ENCODE measurements at regions not wholly inside any gene's neighbourhood (a gene's known extent, or its start where the extent isn't known, plus 50 kb on each side); places are given as distances from the start of the nearest gene placed in this dataset.

GRCh38 chr20:63085151-63085861 lies 78.5 kb upstream of the BHLHE23 start:
- DNase-seq = no peak

DNA sequence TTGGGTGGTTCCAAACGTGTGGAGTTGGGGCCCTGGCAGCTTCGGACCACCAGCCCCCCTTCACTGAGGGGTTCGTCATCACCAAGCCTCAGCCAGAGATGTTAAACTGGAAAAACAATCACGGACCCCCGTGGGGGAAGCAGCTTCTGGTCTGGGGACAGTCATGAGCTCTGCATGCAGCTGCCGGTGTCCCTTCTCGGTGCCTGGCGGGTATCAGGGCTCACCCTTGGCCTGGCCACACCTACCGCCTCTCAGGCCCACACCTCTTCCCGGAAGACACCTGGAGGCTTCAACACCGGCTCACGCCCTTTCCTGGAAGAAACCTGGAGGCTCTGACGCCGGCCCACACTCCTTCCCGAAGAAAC lies 77.8 kb upstream of the BHLHE23 start:
- DNase-seq = no peak

DNA sequence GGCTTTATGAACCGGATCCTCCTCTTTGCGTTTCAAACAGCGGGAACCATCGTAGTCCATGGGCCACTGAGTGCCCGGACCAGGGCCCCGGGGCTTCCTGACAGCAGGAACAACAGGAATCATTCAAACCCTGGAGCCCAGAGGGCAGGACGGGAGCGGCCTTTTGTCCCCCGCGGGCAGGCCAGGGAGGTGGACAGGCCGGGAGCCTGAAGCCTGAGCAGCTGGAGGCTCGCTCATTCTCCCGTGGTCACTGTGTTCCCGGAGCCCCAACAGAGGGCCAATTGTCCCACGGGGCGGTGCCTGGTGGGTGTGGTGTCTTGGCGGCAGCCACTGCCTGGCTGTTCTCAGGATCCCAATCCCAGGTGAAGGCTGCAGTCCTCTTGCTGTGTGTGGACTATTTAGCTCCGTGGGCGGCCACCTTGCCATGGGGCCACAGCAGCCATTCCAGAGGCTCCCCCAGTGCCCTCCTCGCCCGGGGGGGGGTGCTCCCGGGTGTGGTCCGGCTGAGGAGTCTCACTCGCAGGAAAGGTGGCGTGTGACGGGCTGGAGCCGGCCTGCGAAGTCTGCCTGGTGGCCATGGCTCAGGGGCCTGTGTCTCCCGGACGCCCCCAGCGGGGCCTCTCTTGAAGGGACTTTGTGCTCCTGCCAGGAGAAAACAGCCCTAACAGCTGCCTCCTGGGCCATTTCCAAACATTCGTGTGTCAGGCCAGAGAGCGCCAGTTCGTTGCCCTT lies 77.2 kb upstream of the BHLHE23 start:
- DNase-seq = no peak

GRCh38 chr20:63082939-63083735 lies 76.4 kb upstream of the BHLHE23 start:
- no peak for DNase-seq

GRCh38 chr20:63082308-63082938 lies 75.7 kb upstream of the BHLHE23 start:
- DNase-seq = no peak

- no peak for DNase-seq
Observed at GRCh38 chr20:63081831-63082230, 75.1 kb upstream of the BHLHE23 start.

- no peak for DNase-seq
Observed at GRCh38 chr20:63081351-63081750, 74.6 kb upstream of the BHLHE23 start.

DNA sequence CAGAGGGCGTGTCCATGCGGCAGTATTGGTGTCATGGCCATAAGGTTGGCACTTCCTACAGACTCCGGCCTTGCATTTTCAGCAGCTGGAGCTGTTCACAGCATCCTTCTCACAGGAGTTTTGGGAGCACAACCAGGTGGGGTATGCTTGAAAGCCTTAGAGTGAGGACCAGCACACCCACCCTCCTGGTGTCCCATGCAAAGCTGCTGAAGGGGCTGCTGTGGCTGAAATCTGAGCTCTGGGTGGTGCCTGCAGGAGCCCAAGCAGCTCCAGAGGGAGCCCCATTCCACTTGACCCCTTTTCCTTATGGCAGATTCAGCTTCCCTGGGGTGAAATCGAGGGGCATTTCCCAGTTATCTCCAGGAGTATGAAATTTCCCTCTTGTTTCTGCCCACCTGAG lies 74.0 kb upstream of the BHLHE23 start:
- no peak for DNase-seq

- DNase-seq = no peak
Observed at GRCh38 chr20:63080411-63080810, 73.6 kb upstream of the BHLHE23 start.

- DNase-seq = no peak
Observed at GRCh38 chr20:63079971-63080370, 73.2 kb upstream of the BHLHE23 start.

DNA sequence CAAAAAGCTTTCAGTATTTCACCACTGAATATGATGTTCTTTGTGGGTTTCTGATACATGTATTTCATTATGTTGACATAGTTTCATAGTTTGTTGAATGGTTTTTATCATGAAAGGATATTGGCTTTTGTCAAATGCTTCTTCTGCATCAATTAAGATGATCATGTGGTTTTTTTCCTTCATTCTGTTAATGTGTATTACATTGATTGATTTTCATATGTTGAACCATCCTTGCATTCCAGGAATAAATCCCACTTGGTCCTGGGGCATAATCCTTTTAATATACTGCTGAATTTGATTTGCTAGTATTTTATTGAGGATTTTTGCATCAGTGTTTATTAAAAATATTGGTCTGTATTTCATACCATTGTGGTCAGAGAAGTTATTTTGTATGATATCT lies 70.9 kb upstream of the BHLHE23 start:
- no peak for DNase-seq

DNA sequence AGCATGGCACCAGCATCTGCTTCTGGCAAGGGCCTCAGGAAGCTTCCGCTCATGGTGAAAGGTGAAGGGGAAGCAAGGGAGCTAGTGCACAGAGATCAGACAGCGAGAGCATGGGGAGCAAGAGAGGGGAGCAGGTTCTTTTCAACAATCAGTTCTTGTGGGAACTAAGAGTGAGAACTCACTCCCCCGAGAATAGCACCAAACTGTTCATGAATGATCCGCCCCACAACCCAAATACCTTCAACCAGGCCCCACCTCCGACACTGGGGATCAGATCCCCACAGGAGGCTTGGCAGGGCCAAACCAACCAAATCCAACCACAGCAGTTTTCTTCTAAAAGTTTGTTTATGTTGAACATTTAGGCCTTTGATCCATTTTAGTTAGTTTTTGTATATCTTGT lies 69.7 kb upstream of the BHLHE23 start:
- DNase-seq = no peak

GRCh38 chr20:63074631-63075030 lies 67.9 kb upstream of the BHLHE23 start:
- no peak for DNase-seq

GRCh38 chr20:63074182-63074581 lies 67.4 kb upstream of the BHLHE23 start:
- DNase-seq = no peak

- no peak for DNase-seq
Observed at GRCh38 chr20:63073738-63074065, 66.9 kb upstream of the BHLHE23 start.

DNA sequence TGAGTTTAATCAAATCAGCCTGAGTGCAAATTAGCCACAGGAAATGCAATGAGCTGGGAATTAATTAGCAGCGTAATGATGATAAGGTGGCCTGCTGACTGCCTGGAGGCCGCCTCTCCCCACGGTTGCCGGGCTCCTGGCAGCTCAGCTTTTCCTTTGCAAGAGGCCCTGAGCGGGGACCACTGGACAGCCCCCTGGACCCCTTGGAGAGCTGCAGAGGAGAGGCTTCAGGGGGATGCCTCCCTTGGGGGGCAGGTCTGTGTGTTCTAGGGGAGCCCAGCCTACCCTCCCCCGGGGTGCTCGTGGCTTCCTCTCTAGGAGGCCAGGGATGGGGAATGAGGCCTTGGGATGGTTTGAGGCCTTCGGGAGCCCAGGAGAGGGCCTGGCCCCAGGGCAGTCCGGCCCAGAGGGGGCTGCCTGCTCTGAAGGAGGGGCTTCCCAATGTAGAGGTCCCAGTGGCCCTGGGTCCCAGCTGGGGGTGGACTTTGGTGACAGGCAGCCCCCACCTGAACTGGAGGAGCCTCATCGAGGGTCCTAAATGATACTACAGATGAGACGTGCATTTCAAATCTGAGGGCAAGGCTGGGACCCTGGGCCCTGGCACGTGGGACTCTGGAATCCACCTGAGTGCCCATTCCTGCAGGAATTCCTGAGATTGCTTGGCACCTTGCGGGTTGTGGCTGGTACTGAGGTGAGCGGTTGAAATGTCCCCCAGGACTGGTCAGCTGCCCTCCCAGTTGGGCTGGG lies 66.4 kb upstream of the BHLHE23 start:
- DNase-seq = no peak

DNA sequence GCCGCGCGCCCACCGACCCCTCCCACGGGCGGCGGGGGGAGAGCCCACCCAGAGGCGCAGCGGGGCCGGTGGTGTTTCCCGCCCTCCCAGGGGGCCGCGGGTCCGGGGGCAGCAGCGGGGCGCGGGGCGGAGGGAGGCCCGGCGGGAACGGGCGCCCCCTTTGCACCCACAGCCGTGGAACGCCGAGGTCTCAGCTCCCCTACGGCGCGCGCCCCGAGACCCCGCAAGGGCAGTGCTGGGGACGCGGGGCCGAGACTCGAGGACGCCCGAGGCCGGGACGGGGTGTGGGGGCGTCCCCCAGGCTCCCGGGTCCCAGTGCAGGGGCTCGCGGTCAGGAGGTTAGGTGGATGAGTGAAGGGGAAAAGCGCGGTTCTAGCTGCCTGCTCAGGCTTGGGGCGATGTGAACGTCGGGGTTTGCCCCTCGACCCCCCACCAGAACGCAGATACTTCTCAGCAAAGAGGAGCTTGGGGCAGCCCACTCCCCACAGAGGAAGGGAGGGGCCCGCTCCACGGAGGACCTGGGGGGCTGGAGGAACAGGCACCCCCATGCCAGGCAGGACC lies 65.5 kb upstream of the BHLHE23 start:
- DNase-seq = no peak

DNA sequence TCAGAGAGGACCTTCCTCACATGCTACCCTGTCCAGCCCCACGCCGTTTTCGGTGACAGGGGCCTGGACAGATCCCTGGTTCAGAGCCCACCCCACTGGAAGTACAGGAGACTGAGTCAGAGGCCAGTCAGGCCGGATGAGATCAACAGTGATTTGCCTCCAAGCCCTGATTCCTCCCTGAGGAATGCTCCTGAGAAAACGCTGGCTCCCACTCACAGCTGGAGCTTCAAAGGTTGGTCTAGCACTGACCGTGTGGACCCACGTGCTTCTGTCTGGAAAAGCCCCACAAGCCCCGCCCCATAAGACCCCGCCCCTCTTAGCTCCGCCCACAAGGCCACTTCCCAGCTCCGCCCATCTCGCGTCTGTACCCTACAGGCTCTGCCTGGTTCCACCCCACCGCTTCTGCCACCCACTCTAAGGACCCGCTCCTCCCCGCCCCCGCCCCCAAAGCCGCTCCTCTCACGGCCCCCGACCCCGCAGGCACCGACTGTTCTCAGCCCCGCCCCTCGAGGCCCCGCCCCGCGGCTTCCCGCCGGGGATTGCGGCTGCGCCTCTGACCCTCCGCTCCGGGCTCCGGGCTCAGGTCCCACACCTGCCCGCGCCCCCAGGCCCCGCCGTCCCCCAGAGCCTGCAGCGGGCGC lies 64.9 kb upstream of the BHLHE23 start:
- no peak for DNase-seq

DNA sequence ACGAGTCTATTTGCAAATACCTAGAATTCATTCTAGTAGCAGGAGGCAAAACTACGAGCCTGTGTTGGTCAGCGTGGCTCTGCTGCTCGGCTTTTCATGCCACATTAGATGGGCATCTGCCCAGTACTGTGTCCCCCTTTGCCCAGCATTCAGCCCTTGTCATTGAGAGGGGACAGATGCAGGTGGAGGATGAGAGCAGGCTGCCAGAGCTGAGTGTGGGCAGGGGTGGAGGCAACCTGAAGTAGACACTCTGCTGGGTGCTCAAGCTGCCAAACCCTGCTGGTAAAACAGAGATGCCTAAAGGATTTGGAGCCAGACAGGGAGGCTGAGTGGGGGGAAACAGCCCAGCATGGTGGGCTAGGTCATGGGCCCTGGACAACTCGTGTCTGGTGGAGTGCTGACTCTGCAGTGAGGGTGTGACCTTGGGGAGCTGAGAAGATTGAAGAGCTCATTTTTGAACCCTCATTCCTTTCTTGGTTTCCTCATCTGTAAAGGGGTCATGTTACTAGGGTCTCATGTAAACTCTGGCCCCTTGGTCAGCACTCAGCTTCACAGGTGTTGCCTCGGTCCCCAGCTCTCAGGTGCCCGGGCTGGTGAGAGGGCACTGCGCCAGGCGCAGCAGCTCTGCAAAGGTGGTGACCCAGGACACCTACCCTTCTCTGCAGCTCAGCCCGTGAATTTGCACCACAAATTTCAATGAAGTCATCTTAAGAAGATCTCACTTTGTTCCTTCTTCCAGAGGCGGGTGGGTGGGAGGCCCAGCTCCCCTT lies 64.2 kb upstream of the BHLHE23 start:
- no peak for DNase-seq

GRCh38 chr20:63070301-63070625 lies 63.5 kb upstream of the BHLHE23 start:
- no peak for DNase-seq

DNA sequence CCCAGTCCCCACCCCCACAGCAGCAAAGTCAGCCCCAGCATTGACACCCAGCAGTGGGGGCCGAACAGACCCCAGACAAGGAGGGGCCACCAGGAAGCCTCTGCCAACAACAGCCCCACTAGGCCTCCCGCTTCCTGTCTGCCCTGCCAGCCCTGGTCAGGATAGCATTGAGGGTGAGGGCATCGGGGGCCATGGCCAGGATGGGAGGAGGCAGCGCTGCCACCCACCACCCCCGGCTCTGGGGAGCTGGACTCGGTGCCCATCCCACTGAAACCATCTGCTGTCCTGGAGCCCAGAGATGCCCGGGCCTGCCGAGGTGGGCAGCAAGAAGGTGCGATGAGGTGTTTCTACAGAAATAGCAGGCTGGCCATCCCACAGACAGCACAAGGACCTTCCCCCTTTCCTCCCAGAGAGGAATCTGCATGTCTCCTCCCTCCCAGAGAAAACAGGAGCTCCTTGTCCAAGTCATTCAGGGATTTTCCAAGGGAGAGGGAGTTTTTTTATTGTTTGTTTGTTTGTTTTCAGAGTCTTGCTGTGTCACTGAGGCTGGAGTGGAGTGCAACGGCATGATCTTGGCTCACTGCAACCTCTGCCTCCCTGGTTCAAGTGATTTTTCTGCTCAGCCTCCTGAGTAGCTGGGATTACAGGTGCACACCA lies 62.1 kb upstream of the BHLHE23 start:
- no peak for DNase-seq

Measured in NCI-H1105 (cell line).